Superior temporal gyrus (tissue), 1 donor: ENCODE measurements at regions not wholly inside any gene's neighbourhood (a gene's known extent, or its start where the extent isn't known, plus 50 kb on each side); places are given as distances from the start of the nearest gene placed in this dataset.

Experiments
- DNase-seq: peaks from one replicate; pipeline ENCODE4 v3.0.0-alpha.2; 2016; ENCODE audit errors: extremely low spot score

- DNase-seq: no peak
Measured at GRCh38 chr17:72056727-72057290, 64.0 kb upstream of the SOX9 start.

DNA sequence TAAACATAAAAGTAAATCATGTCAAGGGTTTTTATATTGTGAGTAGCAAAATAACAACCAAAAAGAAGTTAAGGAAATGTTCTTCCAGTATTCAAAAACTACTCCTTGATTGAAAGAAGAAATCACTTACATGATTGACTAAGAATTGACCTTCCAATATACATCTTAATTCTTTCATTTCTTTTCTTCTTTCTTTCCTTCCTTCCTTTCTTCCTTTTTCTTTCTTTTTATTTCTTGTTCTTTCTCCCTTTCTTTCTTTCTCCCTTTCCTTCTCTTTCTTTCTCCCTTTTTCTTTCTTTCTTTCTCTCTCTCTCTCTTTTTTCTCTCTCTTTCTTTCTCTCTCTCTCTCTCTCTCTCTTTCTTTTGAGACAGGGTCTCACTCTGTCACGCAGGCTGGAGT, 60.7 kb upstream of the SOX9 start:
- DNase-seq: no peak

DNA sequence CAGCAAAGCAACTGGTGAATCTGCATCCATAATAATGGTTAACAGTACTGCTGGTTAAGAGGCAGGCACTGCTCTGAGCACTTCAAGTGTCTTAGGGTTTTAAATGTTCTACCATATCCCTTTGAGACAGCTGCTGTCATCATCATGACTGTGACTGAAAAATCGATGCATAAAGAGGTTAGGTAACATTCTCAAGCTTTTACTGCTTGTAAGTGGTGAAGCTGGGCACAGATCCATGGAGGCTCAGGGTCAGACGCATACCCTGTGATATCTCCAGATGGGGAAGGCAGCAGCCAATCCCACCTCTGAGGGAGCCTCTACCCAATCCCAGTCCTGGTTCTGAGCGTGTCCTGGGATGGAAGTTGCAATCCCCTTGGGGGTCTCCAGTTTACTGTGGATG, 57.6 kb upstream of the SOX9 start:
- no peak for DNase-seq

DNA sequence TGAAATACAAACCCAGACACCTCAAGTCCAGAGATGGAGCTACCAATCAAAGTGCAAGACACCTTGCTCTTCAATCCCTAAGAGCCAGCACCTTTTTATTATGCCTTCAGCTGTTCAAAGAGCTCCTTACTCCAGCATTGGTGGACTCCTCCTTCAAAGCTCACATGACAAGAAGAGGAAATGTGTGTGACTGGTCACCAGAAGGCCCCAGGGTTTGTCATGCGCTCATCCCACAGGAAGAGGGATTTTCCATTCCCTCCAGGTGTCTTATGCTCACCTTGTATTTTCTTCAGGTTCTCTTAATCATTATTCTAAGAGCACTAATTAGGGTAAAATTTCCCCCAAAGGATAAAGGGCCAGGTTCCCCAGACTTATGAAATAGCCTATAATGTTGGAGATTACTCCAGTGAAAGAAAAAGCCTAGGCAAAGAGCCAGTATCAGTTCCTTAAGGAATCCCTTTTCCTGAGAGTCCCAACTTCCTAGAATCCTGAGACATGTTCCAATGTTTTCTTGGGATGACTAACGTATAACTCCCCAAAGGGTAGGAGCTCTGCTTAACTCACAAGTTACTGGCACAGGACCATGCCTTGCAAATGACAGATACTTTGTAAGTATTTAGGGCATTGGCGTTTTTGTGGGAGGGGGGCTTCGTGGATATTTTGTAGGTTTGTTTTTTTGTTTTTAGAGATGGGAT, 56.9 kb upstream of the SOX9 start:
- DNase-seq: no peak

- no peak for DNase-seq
Measured at GRCh38 chr17:72064606-72065193, 56.1 kb upstream of the SOX9 start.

DNA sequence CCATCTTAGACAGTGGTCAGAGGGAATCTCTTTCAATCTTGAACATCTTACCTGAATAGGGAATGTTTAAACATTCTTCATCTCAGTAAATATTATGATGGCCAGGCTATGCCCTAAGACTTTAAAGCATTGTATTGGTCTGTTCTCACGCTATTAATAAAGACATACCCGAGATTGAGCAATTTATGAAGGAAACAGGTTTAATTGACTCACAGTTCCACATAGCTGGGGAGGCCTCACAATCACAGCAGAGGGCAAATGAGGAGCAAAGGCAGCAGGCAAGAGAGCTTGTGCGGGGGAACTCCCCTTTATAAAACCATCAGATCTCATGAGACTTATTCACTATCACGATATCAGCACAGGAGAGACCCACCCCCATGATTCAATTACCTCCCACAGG, 55.3 kb upstream of the SOX9 start:
- DNase-seq: no peak

GRCh38 chr17:72068643-72069042, 52.2 kb upstream of the SOX9 start:
- no peak for DNase-seq

GRCh38 chr17:72069586-72070202, 51.1 kb upstream of the SOX9 start:
- no peak for DNase-seq
